ENCODE measurements at regions not wholly inside any gene's neighbourhood (a gene's known extent, or its start where the extent isn't known, plus 50 kb on each side); places are given as distances from the start of the nearest gene placed in this dataset.

GRCh38 chr11:106216281-106216680 is 138.8 kb downstream of the AASDHPPT start:
- DNase-seq (ENCODE audit: low spot score), result no peak

- no peak for DNase-seq (ENCODE audit: low spot score)
Observed at GRCh38 chr11:106217456-106217855, 140.0 kb downstream of the AASDHPPT start.

DNA sequence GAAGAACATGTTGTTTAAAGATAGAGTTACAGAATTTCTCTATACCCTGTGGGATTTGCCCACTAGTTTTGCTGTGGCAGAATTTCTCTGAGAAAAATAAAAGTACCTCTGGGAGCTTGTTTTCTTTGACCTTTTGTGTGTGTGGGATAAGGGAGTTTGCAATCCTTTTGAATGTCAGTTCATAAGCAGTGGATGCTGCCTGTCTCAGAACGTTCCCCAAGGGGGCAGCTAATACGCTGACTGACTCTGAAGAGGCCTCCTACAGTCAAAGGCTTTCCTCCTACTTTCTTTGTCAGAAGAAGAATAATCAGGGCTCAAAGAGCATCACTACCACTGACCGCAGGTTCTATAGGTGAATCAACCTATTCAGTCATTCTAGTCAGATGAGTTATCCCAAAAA is 140.6 kb downstream of the AASDHPPT start:
- DNase-seq (ENCODE audit: low spot score), result no peak

DNA sequence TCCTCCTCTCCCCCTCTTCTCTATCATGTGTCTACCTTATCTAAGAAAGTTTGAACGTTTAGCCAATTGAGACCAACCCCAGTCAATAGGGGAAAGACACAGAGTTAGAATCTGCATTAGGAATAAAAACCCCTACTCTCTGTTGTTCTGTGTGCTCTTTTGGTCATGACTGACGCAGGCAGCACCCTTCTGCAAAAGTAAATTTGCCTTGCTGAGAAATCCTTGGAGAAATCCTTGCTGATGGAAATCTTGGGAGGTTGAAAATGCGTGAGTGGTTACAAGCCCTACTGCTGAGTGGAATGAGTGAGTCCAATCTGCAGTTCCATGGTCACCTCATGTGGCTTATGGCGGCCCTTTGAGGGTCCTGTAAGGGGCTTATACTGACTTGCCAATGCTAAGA is 145.2 kb downstream of the AASDHPPT start:
- no peak for DNase-seq (ENCODE audit: low spot score)

DNA sequence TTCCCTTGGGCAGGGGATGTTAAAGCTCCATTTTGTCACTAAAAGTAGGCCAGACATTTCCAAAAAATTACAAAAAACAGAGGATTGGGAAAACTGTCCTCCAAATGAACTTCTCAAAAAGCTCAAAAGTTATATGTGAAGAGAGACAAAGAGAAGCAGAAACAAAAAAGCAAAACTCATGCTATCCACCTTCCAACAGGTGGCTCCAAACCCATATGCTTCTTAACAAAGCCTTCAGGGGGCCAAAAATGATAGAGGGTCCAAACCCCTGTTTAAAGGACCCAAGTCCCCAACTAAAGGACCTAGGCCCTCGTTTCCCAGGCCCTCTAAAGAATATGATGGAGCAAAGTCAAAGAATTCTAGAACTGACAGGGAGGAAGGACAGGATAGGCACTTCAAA is 146.7 kb downstream of the AASDHPPT start:
- no peak for DNase-seq (ENCODE audit: low spot score)

GRCh38 chr11:106228996-106229395 is 151.5 kb downstream of the AASDHPPT start:
- no peak for DNase-seq (ENCODE audit: low spot score)

GRCh38 chr11:106231591-106231990 is 154.1 kb downstream of the AASDHPPT start:
- no peak for DNase-seq (ENCODE audit: low spot score)

DNA sequence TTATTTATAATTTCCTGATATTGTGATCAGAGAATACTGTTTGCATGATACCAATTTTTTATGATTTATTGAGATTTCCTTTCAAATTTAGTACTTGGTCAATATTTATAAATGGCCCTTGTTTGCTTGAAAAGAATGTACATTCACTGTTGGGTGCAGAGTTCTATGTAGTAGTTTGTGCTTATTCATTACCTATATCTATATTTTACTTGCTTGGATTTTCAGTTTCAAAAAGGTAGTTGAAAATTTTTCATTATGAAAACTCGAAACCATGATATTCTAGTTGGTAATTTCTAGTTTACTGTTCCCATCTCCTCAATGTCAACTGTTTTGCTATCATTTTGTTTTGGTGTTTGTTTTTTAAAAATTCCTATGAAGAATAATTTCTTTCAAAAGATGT is 155.7 kb downstream of the AASDHPPT start:
- DNase-seq (ENCODE audit: low spot score), result no peak

GRCh38 chr11:106234794-106235193 is 157.3 kb downstream of the AASDHPPT start:
- DNase-seq (ENCODE audit: low spot score), result no peak

- DNase-seq (ENCODE audit: low spot score), result no peak
Observed at GRCh38 chr11:106236295-106236694, 158.8 kb downstream of the AASDHPPT start.

- DNase-seq (ENCODE audit: low spot score), result no peak
Observed at GRCh38 chr11:106238704-106239360, 161.4 kb downstream of the AASDHPPT start.

GRCh38 chr11:106241601-106242257 is 164.3 kb downstream of the AASDHPPT start:
- DNase-seq (ENCODE audit: low spot score), result no peak

DNA sequence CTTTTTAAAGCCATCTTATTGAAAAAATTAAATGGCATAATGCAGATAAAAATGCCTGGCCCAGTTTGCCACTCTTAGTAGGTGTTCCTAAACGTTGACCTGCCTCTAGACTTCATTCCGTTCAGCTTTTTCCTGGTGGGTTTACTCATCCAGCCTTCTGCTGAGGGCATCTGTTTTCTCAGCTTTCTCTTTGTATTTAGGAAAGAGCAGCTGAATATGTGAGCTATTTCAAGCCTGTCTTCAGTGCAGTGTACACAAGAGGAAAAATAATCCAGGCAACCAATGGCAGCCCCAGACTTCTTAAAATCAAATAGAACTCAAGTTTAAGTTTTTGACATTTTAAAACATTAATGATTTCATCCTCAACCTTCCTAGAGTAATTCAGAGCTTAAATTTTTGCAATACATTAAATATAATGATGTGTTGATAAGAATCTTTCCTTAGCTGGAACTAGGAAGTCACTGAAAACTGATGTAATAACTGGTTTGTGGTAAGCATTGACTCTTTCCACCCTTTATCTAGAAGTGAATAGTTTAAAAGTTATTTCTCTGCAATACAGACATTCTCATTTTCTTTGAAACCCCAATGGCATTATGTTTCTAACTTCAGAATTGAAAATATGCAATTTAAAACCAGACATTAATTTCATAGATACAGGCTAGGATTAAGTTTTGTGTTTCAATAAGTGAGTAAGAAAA is 165.4 kb downstream of the AASDHPPT start:
- DNase-seq (ENCODE audit: low spot score), result peak; percentile 42

- no peak for DNase-seq (ENCODE audit: low spot score)
Observed at GRCh38 chr11:106246495-106246894, 169.0 kb downstream of the AASDHPPT start.

DNA sequence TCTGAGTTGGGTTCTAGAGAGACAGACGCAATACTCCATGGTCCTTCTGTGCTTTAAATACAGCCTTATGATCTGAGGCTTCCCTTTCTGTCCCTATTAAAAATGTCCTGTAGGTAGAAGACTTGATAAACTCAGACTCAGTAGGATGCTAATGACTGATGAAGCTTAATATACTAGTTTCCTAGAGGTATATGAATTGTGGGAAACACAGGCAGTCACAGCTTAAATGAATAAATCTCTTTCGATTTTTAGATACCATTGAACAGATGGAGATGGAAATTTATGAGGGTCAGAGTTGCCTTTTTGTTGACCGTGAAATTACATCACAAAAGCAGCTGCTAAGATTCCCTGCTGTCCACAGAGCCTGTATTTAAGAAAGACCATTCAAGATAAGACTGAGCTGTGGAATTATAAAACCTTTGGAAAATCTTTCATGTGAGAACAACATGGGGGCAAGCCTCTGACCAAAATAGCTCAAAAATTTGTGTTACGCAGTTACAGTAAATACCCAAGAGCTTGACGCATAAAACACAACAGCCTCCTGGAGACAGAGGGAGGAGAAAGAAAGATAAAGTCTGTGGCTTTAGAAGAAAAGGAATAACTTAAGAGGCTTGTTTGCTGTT is 172.3 kb downstream of the AASDHPPT start:
- DNase-seq (ENCODE audit: low spot score), result no peak

GRCh38 chr11:106262852-106263251 is 185.4 kb downstream of the AASDHPPT start:
- no peak for DNase-seq (ENCODE audit: low spot score)

DNA sequence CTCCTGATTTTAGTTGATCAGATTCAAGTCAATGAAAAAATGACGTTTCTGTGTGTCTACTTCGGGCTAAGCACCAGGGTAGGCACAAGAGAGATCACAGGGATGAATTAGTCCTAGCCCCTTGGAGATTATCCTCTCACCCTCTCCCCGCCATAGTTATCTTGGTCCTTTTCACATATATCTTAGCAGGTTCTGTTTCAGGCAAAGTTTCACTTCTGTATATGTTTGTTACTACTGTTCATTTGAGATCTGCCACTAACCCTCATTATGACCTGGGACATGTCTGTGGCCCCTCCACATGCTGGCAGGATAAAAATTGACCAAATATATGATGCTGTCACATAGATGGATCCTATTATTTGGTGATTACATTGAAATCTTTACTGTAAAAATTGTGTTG is 186.1 kb downstream of the AASDHPPT start:
- DNase-seq (ENCODE audit: low spot score), result no peak

DNA sequence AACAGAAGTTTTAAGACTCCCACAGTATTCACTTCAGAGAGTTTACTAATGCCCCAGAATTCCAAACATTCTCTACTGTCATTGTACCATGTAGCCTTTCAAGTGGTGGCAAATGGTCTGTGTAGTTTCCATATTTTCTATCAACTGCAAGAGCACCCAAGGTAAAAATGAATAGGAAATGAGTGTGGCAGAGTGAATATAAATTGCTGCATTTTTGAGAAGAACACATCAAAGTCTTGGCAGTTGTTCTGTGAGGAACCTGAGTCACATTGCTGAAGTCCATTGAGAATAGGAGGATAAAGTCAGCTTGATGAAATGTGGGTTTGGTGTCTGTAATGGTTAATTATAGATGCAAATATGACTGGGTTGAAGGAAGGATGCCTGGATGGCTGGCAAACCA is 193.6 kb downstream of the AASDHPPT start:
- no peak for DNase-seq (ENCODE audit: low spot score)

- no peak for DNase-seq (ENCODE audit: low spot score)
Observed at GRCh38 chr11:106271686-106272085, 194.2 kb downstream of the AASDHPPT start.

DNA sequence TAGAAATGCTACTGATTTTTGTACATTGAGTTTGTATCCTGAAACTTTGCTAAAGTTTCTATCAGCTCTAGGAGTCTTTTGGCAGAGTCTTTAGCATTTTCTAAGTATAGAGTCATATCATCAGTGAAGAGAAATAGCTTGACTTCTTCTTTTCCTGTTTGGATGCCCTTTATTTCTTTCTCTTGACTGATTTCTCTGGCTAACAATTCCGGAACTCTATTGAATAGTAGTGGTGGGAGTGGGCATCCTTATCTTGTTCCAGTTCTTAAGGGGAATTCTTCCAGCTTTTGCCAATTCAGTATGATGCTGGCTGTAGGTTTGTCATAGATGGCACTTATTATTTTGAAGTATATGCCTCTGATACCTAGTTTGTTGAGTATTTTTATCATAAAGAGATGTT is 197.7 kb downstream of the AASDHPPT start:
- DNase-seq (ENCODE audit: low spot score), result no peak

DNA sequence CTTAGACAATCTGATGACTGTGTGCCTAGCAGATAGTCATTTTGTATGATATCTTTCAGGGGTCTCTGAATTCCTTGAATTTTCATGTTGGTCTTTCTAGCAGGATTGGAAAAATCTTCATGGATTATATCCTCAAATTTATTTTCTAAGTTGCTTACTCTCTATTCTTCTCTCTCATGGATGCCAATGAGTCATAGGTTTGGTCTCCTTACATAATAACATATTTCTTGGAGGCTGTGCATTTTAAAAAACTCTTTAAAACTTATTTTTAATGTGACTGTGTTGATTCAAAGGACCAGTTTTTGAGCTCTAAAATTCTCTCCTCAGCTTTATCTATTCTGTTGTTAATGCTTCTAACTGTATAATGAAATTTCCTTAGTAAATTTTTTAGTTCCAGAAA is 198.7 kb downstream of the AASDHPPT start:
- no peak for DNase-seq (ENCODE audit: low spot score)

GRCh38 chr11:106276859-106277436 is 199.5 kb downstream of the AASDHPPT start:
- peak; percentile 17 for DNase-seq (ENCODE audit: low spot score)

GRCh38 chr11:106277484-106277883 is 200.0 kb downstream of the AASDHPPT start:
- DNase-seq (ENCODE audit: low spot score), result no peak

Data from Ammon's horn (tissue), 1 donor.